Stomach (tissue), 8 donors: ENCODE measurements at regions not wholly inside any gene's neighbourhood (a gene's known extent, or its start where the extent isn't known, plus 50 kb on each side); places are given as distances from the start of the nearest gene placed in this dataset.

Experiments
- DNase-seq, 2 donors: peaks; one replicate each; pipeline versions ENCODE4 v3.0.0 to v3.0.0-alpha.2; 2013 to 2019
- H3K27ac ChIP-seq, 5 donors: fragments of 200-600 bp in 4 of 5; sonication (generic) in 4 of 5; one replicate each; pipeline ENCODE4 v1.5.1; 2013 to 2019; ENCODE audit warnings: mild to moderate bottlenecking in 1 of 5, moderate library complexity in 1 of 5
- H3K27me3 ChIP-seq, 3 donors: fragments of 200-600 bp; sonication (generic); one replicate each; pipeline ENCODE4 v1.5.1; 2017 to 2019; ENCODE audit warnings: mixed run types in 1 of 3
- H3K36me3 ChIP-seq, 4 donors: fragments of 200-600 bp; sonication (generic); 1 replicate in 3 of 4; 2 replicates in 1 of 4; pipeline ENCODE4 v1.5.1; 2016 to 2019
- H3K4me1 ChIP-seq, 4 donors: fragments of 200-600 bp; sonication (generic); one replicate each; pipeline ENCODE4 v1.5.1; 2016 to 2019
- H3K4me3 ChIP-seq, 4 donors: fragments of 200-600 bp; sonication (generic) in 3 of 4; one replicate each; pipeline ENCODE4 v1.5.1; 2016 to 2019; ENCODE audit warnings: mild to moderate bottlenecking in 1 of 4
- H3K9me3 ChIP-seq, 4 donors: fragments of 200-600 bp; sonication (generic); one replicate each; pipeline ENCODE4 v1.5.1; 2016 to 2019
- EP300 ChIP-seq: sonication (generic); formaldehyde crosslinking; IDR thresholded peaks from one replicate; pipeline ENCODE4 v1.6.1; 2017; ENCODE audit warnings: antibody characterized with exemption
- POLR2A ChIP-seq, 4 donors: fragments of 450-650 bp; IDR thresholded peaks; one replicate each; pipeline ENCODE4 v1.6.1; 2016; ENCODE audit warnings: antibody characterized with exemption in 4 of 4, control low read depth in 2 of 4, mild to moderate bottlenecking in 1 of 4, moderate library complexity in 1 of 4
- POLR2AphosphoS5 ChIP-seq, 3 donors: sonication (generic); formaldehyde crosslinking; IDR thresholded peaks; one replicate each; pipeline ENCODE4 v1.6.1; 2016; ENCODE audit warnings: antibody characterized with exemption in 3 of 3
- WGBS, 5 donors: extraction: QIAGEN DNeasy Blood & Tissue Kit in 3 of 5; methylation state at CpG; one replicate each; pipeline versions ENCODE4 v1.1.5 to v1.1.7; 2013 to 2018; 5-methylcytosine and 5-hydroxymethylcytosine counted together
- intact Hi-C: fragments of 100-400 bp; cut with DNase I; formaldehyde crosslinking; loops from one replicate; pipeline ENCODE4 v1.15.1; 2023; ENCODE audit warnings: low total_unique reads
- TF ChIP-seq, protein P1 (sequence below), 7 experiments: fragments of 450-650 bp in 4 of 7; fragments of 200-600 bp in 3 of 7; sonication (generic) in 3 of 7; IDR thresholded peaks; one replicate each; pipeline ENCODE4 v1.5.1; 2016 to 2019; ENCODE audit warnings: antibody characterized with exemption in 7 of 7, control low read depth in 2 of 7, mild to moderate bottlenecking in 1 of 7
- donor health status: healthy with polysubstance abuse.
- donor health status: Bipolar disorder and iron deficiency.
- donor health status: healthy.

DNA sequence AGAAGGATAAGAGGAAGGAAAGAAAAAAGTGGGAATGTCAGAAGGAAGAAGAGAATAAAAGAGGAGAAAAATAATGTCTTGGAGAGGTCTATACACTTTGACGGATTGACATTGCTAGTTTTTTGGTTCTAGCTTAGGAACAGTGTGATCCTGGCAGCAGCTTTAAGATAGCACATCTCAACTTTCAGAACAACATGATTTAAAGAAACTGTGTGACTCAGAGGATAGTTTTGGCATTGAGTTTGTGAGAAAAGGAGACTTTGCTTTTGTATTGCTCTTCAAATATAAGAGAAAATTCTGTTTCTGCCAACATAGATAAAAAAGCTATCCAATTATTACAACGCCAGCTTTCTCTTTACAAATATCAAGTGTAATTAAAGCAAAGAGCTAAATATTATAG, 260.7 kb upstream of the ARRDC3 start:
- no peaks in the 10 kb centered on the region for H3K9me3 ChIP-seq
- H3K27ac ChIP-seq, result no peak overlapping the region
- no peak overlapping the region for H3K4me3 ChIP-seq
- intact Hi-C loops, result no loop called here
- no peaks in the 10 kb centered on the region for H3K27me3 ChIP-seq
- no peak for TF ChIP-seq POLR2AphosphoS5 (IDR thresholded peaks at IDR 0.05)
- no peak for TF ChIP-seq EP300
- TF ChIP-seq, protein P1, sequence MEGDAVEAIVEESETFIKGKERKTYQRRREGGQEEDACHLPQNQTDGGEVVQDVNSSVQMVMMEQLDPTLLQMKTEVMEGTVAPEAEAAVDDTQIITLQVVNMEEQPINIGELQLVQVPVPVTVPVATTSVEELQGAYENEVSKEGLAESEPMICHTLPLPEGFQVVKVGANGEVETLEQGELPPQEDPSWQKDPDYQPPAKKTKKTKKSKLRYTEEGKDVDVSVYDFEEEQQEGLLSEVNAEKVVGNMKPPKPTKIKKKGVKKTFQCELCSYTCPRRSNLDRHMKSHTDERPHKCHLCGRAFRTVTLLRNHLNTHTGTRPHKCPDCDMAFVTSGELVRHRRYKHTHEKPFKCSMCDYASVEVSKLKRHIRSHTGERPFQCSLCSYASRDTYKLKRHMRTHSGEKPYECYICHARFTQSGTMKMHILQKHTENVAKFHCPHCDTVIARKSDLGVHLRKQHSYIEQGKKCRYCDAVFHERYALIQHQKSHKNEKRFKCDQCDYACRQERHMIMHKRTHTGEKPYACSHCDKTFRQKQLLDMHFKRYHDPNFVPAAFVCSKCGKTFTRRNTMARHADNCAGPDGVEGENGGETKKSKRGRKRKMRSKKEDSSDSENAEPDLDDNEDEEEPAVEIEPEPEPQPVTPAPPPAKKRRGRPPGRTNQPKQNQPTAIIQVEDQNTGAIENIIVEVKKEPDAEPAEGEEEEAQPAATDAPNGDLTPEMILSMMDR (IDR thresholded peaks at IDR 0.05), result no peak
- TF ChIP-seq POLR2A (IDR thresholded peaks at IDR 0.05), result no peak
- H3K4me1 ChIP-seq, result peaks cover 0 to 5% (median 0%) of the 10 kb centered on the region in 4 donors
- H3K36me3 ChIP-seq, result no peaks in the 10 kb centered on the region
- DNase-seq, result no peak
- 60 to 73% (median 66%) methylated on average over 2 of the region's 2 CpGs for WGBS, 5 donors

- DNase-seq, result no peak
- WGBS, 5 donors, result 76 to 87% (median 79%) methylated on average over 5 of the region's 5 CpGs
- H3K36me3 ChIP-seq, result no peaks in the 10 kb centered on the region
- H3K4me1 ChIP-seq, result peaks cover 0 to 5% (median 0%) of the 10 kb centered on the region in 4 donors
- no peaks in the 10 kb centered on the region for H3K9me3 ChIP-seq
- no peak overlapping the region for H3K4me3 ChIP-seq
- no peaks in the 10 kb centered on the region for H3K27me3 ChIP-seq
- H3K27ac ChIP-seq, result no peak overlapping the region
- intact Hi-C loops, result no loop called here
- TF ChIP-seq POLR2AphosphoS5 (IDR thresholded peaks at IDR 0.05), result no peak
- TF ChIP-seq, protein P1 (IDR thresholded peaks at IDR 0.05), result no peak
- no peak for TF ChIP-seq POLR2A (IDR thresholded peaks at IDR 0.05)
- TF ChIP-seq EP300, result no peak
Observed at GRCh38 chr5:91642581-91642980, 259.5 kb upstream of the ARRDC3 start.

- Histone ChIP-seq H3K36me3 (no peaks in the 10 kb centered on the region), H3K4me1 (peaks cover 0 to 5% (median 0%) of the 10 kb centered on the region in 4 donors), H3K9me3 (no peaks in the 10 kb centered on the region), H3K27ac (no peak overlapping the region), H3K4me3 (no peak overlapping the region), H3K27me3 (no peaks in the 10 kb centered on the region)
- intact Hi-C loops, result no loop called here
- 1 to 8% (median 2%) methylated on average over 2 of the region's 2 CpGs for WGBS, 5 donors
- no peak for TF ChIP-seq POLR2AphosphoS5 (IDR thresholded peaks at IDR 0.05)
- TF ChIP-seq, protein P1 (IDR thresholded peaks at IDR 0.05), result peak in 5 of 7 experiments; percentile 10 to 56 (median 26)
- DNase-seq, result peak in 1 of 2 donors; percentile 64
Observed at GRCh38 chr5:91641730-91642350, 258.7 kb upstream of the ARRDC3 start.

DNA sequence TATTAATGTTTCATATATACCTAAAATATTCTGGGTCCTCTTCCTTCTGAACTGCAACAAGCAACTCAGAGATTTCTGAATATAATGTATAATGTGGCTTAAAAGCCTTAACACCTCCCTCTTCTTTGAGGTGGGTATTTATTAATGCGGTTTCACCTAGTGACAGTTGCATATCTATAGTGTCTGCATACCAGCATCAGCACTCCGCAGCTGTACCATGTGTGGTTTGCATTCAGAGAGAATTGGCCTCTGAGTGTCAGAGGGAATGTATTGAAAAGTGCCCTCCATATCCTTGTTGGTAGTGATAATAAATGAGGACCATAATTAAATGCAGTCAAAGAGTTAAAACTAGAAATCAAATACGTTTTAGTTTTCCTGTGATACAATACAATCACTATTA, 256.6 kb upstream of the ARRDC3 start:
- intact Hi-C loops, result no loop called here
- no peaks in the 10 kb centered on the region for H3K27me3 ChIP-seq
- DNase-seq, result no peak
- H3K4me1 ChIP-seq, result peaks cover 0 to 5% (median 0%) of the 10 kb centered on the region in 4 donors
- H3K27ac ChIP-seq, result no peak overlapping the region
- no peak overlapping the region for H3K4me3 ChIP-seq
- TF ChIP-seq, protein P1 (IDR thresholded peaks at IDR 0.05), result no peak
- no peak for TF ChIP-seq EP300
- no peak for TF ChIP-seq POLR2AphosphoS5 (IDR thresholded peaks at IDR 0.05)
- TF ChIP-seq POLR2A (IDR thresholded peaks at IDR 0.05), result no peak
- 37 to 46% (median 41%) methylated on average over 3 of the region's 3 CpGs for WGBS, 5 donors
- H3K36me3 ChIP-seq, result no peaks in the 10 kb centered on the region
- no peaks in the 10 kb centered on the region for H3K9me3 ChIP-seq
